Left lung (tissue), 4 donors: ENCODE measurements at regions not wholly inside any gene's neighbourhood (a gene's known extent, or its start where the extent isn't known, plus 50 kb on each side); places are given as distances from the start of the nearest gene placed in this dataset.

Experiments used
- ATAC-seq: fragments of 200-7000 bp; cut with Tn5 transposase; one replicate; pipeline ENCODE4 v1.9.1; 2020; ENCODE audit warnings: moderate library complexity
- DNase-seq, 4 donors: peaks; one replicate each; pipeline ENCODE4 v3.0.0-alpha.2; 2013 to 2020
- H3K27ac ChIP-seq, 2 donors: fragments of 200-600 bp; sonication (generic) in 1 of 2; one replicate each; pipeline versions ENCODE4 v1.5.0 to v1.8.0; 2020 to 2021
- H3K27me3 ChIP-seq, 2 donors: fragments of 200-600 bp; sonication (generic) in 1 of 2; one replicate each; pipeline versions ENCODE4 v1.5.0 to v1.8.0; 2020 to 2021
- H3K36me3 ChIP-seq, 2 donors: fragments of 200-600 bp; sonication (generic) in 1 of 2; one replicate each; pipeline versions ENCODE4 v1.5.0 to v1.8.0; 2020 to 2021
- H3K4me1 ChIP-seq, 2 donors: fragments of 200-600 bp; one replicate each; pipeline ENCODE4 v1.8.0; 2021
- H3K4me3 ChIP-seq, 2 donors: fragments of 200-600 bp; sonication (generic) in 1 of 2; one replicate each; pipeline versions ENCODE4 v1.5.0 to v1.8.0; 2020 to 2021; ENCODE audit warnings: mild to moderate bottlenecking in 1 of 2
- H3K9me3 ChIP-seq, 2 donors: fragments of 200-600 bp; sonication (generic) in 1 of 2; one replicate each; pipeline versions ENCODE4 v1.5.0 to v1.8.0; 2020 to 2021
- intact Hi-C, 2 donors: fragments of 100-400 bp; cut with DNase I; formaldehyde crosslinking; loops; one replicate each; pipeline versions ENCODE4 v1.11.2 to v1.14.2; 2022
- TF ChIP-seq, protein P1 (sequence below), 2 donors: fragments of 200-600 bp; sonication (generic) in 1 of 2; IDR thresholded peaks; one replicate each; pipeline versions ENCODE4 v1.5.0 to v1.8.0; 2021; ENCODE audit warnings: antibody characterized with exemption in 2 of 2
- donor health status: DM: no; HTN: yes; CAD: no.
- donor health status: DM: no; HTN: no; CAD: no.

DNA sequence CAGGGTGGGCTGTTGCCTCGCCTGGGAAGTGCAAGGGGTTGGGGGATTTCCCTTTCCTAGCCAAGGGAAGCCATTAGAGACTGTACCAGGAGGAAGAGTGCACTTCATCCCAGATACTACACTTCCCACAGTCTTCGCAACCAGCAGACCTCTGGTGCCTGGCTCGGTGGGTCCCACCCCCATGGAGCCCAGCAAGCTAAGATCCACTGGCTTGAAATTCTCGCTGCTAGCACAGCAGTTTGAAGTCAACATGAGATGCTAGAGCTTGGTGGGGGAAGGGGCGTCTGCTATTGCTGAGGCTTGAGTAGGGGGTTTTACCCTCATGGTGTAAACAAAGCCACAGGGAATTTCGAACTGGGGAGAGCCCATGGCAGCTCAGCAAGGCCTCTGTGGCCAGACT, 586.4 kb downstream of the HTR1A start:
- Histone ChIP-seq H3K36me3 (no peaks in the 10 kb centered on the region), H3K4me3 (no peak overlapping the region), H3K4me1 (no peaks in the 10 kb centered on the region), H3K27me3 (no peaks in the 10 kb centered on the region), H3K9me3 (peaks cover 0 to 3% of the 10 kb centered on the region in 2 donors), H3K27ac (no peak overlapping the region)
- no peak for ATAC-seq
- TF ChIP-seq, protein P1, sequence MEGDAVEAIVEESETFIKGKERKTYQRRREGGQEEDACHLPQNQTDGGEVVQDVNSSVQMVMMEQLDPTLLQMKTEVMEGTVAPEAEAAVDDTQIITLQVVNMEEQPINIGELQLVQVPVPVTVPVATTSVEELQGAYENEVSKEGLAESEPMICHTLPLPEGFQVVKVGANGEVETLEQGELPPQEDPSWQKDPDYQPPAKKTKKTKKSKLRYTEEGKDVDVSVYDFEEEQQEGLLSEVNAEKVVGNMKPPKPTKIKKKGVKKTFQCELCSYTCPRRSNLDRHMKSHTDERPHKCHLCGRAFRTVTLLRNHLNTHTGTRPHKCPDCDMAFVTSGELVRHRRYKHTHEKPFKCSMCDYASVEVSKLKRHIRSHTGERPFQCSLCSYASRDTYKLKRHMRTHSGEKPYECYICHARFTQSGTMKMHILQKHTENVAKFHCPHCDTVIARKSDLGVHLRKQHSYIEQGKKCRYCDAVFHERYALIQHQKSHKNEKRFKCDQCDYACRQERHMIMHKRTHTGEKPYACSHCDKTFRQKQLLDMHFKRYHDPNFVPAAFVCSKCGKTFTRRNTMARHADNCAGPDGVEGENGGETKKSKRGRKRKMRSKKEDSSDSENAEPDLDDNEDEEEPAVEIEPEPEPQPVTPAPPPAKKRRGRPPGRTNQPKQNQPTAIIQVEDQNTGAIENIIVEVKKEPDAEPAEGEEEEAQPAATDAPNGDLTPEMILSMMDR (IDR thresholded peaks at IDR 0.05), result no peak
- DNase-seq, result peak in 1 of 4 donors; percentile 26
- intact Hi-C loops, result no loop called here

DNA sequence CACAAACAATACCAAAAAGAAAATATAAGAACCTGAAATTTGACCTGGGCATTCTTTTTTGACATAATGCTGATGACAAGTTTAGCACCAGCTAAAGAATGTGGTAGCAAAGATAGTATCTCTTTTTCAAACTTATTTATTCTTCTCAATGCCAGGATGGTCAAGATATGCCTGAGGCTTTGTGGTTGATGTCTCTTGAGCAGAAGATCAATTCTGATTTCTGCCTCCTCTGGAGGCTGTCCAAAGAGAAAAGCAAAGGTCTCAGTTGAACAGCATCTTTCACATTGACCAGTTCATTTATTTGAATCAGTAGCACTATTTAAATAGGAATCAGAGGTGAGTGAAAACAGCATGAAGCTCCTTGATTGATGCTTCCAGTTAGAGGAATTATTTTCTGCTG, 588.2 kb downstream of the HTR1A start:
- no peaks in the 10 kb centered on the region for H3K36me3 ChIP-seq
- no peak overlapping the region for H3K27ac ChIP-seq
- ATAC-seq (no peak), DNase-seq (no peak)
- H3K27me3 ChIP-seq, result no peaks in the 10 kb centered on the region
- H3K4me1 ChIP-seq, result no peaks in the 10 kb centered on the region
- no peak overlapping the region for H3K4me3 ChIP-seq
- intact Hi-C loops, result no loop called here
- TF ChIP-seq, protein P1 (IDR thresholded peaks at IDR 0.05), result no peak
- no peaks in the 10 kb centered on the region for H3K9me3 ChIP-seq

DNA sequence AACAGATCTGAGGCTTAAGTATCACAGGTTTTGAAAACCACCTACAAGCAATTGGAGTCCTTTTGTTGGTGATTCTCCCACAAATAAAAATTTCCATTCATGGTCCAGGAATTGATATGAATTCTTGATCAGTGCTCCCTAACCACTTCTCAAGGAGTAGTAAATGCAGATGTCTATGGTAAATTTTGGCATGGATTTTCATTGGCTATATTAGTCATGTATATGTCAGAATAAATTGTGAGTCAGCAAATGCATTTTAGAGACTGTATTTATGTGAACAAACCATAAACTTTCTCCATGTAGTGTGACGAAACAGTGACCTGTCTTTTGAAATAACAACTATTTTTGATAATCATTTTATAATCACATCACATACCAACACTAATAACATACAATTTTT, 611.1 kb downstream of the HTR1A start:
- no peaks in the 10 kb centered on the region for H3K9me3 ChIP-seq
- DNase-seq (no peak), ATAC-seq (no peak)
- intact Hi-C loops, result no loop called here
- no peaks in the 10 kb centered on the region for H3K36me3 ChIP-seq
- TF ChIP-seq, protein P1 (IDR thresholded peaks at IDR 0.05), result no peak
- no peaks in the 10 kb centered on the region for H3K4me1 ChIP-seq
- H3K4me3 ChIP-seq, result no peak overlapping the region
- no peak overlapping the region for H3K27ac ChIP-seq
- no peaks in the 10 kb centered on the region for H3K27me3 ChIP-seq

DNA sequence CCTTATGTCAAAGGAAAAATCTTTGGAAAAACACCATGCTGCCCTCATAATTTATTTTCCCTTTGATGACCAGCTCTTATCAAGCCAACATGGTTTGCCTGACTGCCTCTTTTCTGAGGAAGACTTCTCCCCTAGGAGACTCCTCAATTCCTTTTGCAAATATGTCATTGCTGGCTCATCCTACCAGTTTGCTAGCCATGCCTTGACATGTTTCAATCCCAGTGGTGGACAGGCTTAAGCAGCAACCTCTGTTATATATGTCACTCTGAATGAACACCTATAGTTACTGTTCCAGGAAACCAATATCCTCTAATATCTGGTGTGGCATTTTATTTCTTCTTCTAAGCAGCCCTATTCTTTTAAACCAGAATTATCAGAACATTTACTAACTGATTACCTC, 615.8 kb downstream of the HTR1A start:
- intact Hi-C loops, result no loop called here
- no peaks in the 10 kb centered on the region for H3K4me1 ChIP-seq
- TF ChIP-seq, protein P1 (IDR thresholded peaks at IDR 0.05), result no peak
- H3K9me3 ChIP-seq, result peaks cover 0 to 7% of the 10 kb centered on the region in 2 donors
- no peaks in the 10 kb centered on the region for H3K36me3 ChIP-seq
- H3K27ac ChIP-seq, result no peak overlapping the region
- no peaks in the 10 kb centered on the region for H3K27me3 ChIP-seq
- ATAC-seq, result no peak
- DNase-seq, result no peak
- no peak overlapping the region for H3K4me3 ChIP-seq

DNA sequence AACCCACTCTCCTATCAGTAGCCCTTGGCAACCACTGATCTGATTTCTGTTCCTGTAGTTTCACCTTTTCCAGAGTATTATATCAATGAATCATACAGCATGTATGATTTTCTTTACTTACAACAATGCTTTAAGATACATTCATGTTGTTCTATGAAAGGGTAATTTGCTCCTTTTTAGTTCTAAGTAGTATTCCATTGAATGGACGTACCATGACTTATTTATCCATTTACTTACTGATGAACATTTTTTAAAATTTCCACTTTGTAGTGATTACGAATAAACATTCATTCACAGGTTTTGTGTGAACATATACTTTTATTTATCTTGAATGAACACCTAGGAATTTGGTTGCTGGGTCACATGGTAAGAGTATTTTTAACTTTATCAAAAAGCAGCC, 620.8 kb downstream of the HTR1A start:
- no peaks in the 10 kb centered on the region for H3K27me3 ChIP-seq
- no peak overlapping the region for H3K27ac ChIP-seq
- no peaks in the 10 kb centered on the region for H3K4me1 ChIP-seq
- intact Hi-C loops, result no loop called here
- DNase-seq, result no peak
- H3K4me3 ChIP-seq, result no peak overlapping the region
- ATAC-seq, result no peak
- TF ChIP-seq, protein P1 (IDR thresholded peaks at IDR 0.05), result no peak
- no peaks in the 10 kb centered on the region for H3K36me3 ChIP-seq
- peaks cover 0 to 11% of the 10 kb centered on the region in 2 donors for H3K9me3 ChIP-seq
